Epithelial cell of esophagus (primary cell): ENCODE measurements at regions not wholly inside any gene's neighbourhood (a gene's known extent, or its start where the extent isn't known, plus 50 kb on each side); places are given as distances from the start of the nearest gene placed in this dataset.
"Not testable (repeated sequence)": the region's sequence is repeated elsewhere in the genome, so short reads cannot be mapped to it uniquely, and the experiment has no call there.

ENCODE experiments used
- DNase-seq: peaks from one replicate; pipeline ENCODE4 v3.0.0; 2010; ENCODE audit warnings: low read depth
- H3K4me3 ChIP-seq: 2 replicates; pipeline ENCODE4 v1.5.1; 2011; ENCODE audit warnings: mild to moderate bottlenecking, low read length, control low read depth
- CTCF ChIP-seq: IDR thresholded peaks from 2 replicates; pipeline ENCODE4 v1.5.1; 2011; ENCODE audit warnings: low read depth, mild to moderate bottlenecking, low read length, control low read depth, inconsistent platforms; ENCODE audit not compliant: insufficient read depth; ENCODE audit errors: missing control alignments

DNA sequence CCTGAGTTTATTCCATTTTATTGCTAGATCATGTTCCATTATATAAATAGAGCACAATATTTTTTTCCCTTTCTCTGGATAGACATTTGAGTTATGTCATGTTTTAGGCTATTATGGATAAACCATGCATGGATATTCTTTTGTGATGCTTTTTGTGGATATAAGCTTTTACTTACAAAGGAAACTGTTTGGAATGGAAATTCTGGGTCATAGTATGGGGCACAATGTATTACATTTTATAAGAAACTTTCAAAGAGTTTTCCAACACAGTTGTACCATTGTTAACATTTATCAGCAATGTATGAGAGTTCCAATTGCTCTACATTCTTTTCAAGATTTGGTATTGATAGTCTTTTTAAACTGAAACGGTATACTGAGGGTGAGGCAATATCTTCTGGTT is 749.4 kb downstream of the SOCS6 start:
- H3K4me3 ChIP-seq = no peak overlapping the region
- no peak for DNase-seq
- no peak for TF ChIP-seq CTCF

GRCh38 chr18:71036783-71037182 is 747.9 kb downstream of the SOCS6 start:
- no peak for TF ChIP-seq CTCF
- no peak for DNase-seq
- no peak overlapping the region for H3K4me3 ChIP-seq

DNA sequence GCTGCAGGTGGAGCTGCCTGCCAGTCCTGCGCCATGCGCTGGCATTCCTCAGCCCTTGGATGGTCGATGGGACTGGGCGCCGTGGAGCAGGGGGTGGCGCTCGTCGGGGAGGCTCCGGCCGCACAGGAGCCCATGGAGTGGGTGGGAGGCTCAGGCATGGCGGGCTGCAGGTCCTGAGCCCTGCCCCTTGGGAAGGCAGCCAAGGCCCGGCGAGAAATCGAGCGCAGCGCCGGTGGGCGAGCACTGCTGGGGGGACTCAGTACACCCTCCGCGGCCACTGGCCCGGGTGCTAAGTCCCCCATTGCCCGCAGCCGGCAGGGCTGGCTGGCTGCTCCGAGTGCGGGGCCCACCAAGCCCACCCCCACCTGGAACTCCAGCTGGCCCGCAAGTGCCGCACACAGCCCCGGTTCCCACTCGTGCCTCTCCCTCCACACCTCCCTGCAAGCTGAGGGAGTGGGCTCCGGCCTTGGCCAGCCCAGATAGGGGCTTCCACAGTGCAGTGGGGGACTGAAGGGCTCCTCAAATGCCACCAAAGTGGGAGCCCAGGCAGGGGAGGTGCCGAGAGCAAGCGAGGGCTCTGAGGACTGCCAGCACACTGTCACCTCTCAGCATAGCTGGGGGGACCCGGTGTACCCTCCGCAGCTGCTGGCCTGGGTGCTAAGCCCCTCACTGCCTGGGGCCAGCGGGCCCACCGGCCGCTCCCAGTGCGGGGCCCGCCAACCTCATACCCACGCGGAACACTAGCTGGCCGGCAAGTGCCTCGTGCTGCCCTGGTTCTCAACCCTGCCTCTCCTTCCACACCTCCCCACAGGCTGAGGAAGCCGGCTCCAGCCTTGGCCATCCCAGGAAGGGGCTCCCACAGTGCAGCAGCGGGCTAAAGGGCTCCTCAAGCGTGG is 742.7 kb downstream of the SOCS6 start:
- DNase-seq, H3K4me3 ChIP-seq: not testable (repeated sequence)

- H3K4me3 ChIP-seq, DNase-seq: not testable (repeated sequence)
Observed at GRCh38 chr18:71030085-71030484, 741.2 kb downstream of the SOCS6 start.

GRCh38 chr18:71028285-71028762 is 739.5 kb downstream of the SOCS6 start:
- H3K4me3 ChIP-seq = no peak overlapping the region
- no peak for TF ChIP-seq CTCF
- DNase-seq = no peak

DNA sequence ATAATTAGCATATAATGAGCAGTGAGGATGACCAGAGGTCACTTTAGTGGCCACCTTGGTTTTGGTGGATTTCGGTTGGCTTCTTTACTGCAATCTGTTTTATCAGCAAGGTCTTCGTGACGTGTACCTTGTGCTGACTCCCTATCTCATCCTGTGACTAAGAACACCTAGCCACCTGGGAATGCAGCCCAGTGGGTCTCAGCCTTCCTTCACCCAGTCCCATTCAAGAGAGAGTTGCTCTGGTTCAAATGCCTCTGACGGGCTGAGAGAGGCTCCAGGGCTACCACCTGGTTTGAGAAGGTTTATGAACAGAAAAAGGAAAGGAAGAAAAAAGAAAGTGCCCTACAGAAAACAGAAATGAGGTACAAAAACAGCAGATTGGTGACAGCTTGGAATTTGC is 738.7 kb downstream of the SOCS6 start:
- no peak for TF ChIP-seq CTCF
- DNase-seq = no peak
- H3K4me3 ChIP-seq = no peak overlapping the region

DNA sequence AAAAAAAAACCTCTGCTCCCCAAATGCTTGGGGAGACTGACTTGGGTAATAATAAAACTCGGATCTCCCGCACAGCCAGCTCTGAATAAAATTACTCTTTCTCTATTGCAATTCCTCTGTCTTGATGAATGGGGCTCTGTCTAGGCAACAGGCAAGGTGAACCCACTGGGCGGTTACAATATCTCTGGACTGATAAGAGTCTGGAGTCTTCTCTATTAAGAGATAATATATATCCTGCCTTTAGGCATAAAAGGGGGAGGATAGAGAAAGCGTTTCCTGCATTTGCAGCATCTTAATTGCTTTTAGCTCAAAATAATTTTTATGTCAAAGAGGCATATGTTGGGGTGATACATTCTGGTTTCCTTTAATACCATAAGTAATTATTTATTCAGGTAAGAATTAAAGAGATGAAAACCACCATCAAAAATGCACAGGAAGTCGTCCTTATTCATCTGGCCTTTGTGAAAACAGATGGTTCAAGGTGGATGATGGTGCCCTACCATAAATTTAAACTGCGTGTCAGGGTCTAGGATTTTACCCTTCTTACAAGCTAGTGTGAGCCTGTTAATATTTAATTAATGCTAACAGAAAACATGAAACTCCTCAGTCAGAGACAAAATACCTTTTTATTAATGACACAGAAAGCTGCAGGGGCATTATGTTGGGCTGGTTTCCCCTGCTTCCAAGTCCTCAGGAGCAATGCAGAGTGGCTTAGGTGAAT is 736.8 kb downstream of the SOCS6 start:
- no peak for DNase-seq
- no peak for TF ChIP-seq CTCF
- H3K4me3 ChIP-seq = no peak overlapping the region

- H3K4me3 ChIP-seq = no peak overlapping the region
- no peak for DNase-seq
- TF ChIP-seq CTCF = no peak
Observed at GRCh38 chr18:71022389-71022788, 733.5 kb downstream of the SOCS6 start.
